Activated CD8-positive, alpha-beta memory T cell treated with anti-CD3 and anti-CD28 coated beads, Interleukin-2, amount 50 U/mL, for 4 hours (primary cell): ENCODE measurements at regions not wholly inside any gene's neighbourhood (a gene's known extent, or its start where the extent isn't known, plus 50 kb on each side); places are given as distances from the start of the nearest gene placed in this dataset.

Source experiments
- DNase-seq: peaks from one replicate; pipeline ENCODE4 v3.0.0-alpha.2; 2020

DNA sequence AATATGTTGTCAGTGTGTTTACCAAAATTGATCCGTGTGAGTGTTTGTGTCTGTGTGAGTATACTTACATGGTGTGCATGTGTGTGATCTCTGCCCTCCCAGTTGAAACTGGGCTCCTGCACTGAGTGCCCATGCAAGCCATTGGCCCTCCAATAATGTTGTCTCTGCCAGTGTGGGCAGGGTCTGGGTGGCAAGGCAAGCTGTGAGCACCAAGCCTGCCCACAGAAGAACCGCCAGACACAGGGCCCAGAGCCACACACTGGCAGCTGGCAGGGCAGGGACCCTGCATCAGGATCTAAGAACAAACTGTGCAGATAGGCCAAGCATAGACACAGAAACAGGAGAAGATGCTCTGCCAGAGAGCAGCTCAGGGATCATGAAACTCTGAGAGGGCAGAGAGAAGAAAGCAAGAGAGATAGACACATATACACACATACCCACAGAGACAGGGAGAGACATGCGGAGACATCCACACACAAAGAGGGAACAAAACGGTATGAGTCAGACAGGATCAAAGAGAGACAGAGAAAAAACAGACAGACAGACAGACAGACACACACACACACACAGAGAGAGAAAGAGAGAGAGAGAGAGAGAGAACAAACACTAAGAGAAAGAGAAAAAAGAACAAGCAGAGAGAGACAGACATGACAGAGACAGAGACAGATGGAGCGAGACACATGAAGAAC is 555.0 kb downstream of the MID1IP1 start:
- no peak for DNase-seq

DNA sequence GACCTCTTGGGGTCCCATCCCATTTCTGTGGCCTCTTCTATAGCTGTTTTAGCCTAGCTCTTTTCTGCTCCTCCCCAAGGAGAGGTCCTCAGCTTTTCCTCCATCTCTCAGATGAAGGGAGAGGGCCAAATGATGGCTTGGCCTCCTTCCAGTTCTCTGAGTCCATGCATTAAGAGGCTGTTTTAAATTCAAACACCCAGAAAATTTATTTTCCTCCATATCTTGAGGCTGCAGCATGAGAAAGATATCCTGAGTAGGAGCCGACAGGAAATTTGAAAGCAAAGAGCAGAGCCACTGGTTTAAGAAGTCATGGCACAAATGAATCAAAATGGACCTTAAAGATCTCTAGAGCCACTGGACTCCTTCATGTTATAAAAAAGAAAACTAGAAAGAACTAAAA is 558.8 kb downstream of the MID1IP1 start:
- no peak for DNase-seq

DNA sequence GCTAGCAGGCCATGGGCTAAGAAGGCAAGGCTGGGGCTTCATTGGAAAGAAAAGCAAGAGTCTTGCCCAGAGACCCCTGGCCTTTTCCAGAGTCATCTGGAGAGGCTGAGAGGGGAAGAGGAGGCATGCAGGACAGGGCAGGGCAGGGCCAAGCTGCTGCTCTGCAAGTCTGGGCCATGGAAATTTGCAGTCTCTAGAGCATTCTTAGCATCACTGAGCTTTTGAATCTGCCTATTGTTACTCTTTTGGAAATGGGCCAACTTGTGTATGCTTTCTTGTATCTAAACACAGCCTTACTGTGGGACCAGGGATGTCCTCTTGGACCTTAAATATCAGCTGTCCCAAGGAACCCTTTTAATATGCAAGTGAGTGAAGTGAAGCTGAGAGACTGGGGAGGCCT is 560.5 kb downstream of the MID1IP1 start:
- no peak for DNase-seq

DNA sequence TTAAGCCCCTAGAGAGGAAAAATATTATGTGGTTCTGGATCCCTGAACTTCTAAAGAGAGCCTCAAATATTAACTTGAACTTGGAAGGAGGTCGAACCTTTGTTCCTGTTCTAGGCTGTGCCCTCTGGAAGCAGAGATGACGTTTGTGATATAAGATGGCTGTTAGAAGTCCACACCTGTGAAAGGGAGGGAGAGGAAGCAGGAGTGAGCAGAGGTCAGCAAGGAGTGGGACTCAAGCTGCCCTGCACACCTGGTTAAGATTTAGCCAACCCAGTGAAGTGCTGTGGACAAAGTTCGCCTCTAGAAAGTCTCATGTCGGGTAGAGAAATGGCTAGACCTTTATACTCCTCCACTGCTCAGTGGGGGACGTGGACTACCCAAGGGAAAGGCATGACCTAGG is 566.2 kb downstream of the MID1IP1 start:
- DNase-seq, result no peak

DNA sequence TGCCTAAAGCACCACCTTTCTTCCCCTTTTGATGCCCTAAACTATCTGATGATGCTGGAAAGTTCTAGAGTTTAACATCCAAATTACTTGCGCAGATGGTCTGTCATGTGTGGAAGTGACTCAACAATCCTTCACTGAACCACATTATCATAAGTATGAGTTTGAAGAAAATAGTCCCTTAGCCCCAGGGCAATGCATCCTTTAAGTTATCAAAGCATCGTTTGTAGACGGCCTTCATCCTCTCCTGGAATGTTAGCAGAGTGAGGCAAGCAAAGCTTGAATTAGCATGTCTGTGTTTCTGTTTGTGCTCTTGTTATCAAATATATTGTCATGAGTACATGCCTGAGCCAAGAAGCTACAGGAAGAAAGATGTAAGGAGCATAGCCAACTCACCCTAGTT is 570.9 kb downstream of the MID1IP1 start:
- no peak for DNase-seq

DNA sequence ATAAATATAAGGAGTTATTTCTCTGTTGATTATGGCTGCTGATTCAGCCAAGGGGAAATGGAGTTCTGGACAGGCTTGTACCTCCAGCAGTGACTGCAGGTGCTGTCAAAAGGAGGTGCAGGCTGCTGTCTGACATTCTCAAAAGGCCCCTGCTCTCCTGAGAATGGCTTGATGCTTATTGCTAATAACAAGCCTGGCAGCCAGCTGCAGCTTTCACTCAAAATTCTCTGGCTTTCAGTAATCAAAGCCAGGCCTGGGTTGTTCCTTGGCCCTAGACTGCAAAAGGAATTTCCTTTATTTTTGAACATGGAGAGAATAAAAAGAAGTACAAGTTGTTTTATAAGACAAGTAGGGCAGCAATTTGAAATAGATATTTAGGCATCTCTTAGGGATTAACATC is 575.9 kb downstream of the MID1IP1 start:
- no peak for DNase-seq

DNA sequence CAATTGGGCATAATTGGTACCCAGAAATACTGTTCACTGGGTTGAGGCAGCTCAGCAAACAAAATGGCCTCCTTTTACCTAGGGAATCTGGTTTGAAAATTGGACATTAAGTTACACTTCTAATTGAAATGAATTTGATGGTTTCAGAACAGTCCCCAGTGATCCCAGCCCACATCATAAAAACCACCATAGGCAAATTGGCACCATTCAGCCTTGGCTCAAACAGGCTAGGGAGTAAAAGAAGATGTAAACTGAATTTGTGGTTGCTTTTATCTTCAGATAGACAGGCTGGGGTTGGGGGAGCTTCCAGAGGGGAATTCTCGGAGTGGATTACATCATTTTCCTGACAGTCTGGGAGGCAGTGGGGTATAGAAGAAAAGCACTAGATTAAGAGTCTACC is 576.5 kb downstream of the MID1IP1 start:
- DNase-seq, result no peak

DNA sequence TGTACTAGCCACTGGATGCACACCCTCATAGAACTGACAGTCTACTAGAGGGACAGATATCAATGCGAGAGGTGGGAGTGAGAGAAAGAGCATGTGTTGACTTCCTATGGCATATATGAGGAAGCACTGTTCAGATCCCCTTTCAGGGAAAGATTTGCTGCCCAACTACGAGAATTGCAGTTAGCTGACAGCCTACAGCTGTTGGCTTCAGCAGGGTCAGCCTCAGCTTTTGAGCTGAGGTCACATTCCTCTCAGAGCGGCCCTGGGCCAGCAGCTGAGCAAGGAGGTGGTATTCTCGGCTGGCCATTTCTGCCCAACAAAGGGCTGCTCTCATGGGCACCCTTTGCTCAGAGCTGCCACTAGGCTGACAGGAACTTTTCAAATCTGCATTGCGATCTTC is 580.2 kb downstream of the MID1IP1 start:
- no peak for DNase-seq

DNA sequence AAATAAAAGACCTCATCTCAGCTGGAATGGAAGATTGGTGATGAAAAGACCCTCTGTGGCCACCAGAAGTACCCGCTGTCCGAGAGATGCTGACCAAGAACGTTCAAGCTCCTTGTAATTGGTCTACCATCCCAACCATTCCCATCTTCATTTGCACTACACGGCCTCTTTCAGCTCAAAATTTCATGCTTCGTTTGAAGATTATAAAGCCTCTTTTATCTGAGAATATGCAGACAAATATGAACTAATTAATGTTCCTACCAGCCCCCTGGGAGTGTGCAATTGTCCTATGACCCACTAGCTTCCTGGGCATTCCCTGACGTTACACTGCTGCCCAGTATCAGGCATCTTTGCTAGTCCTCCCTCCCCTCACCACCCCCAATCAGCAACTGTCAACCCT is 583.7 kb downstream of the MID1IP1 start:
- DNase-seq, result no peak

DNA sequence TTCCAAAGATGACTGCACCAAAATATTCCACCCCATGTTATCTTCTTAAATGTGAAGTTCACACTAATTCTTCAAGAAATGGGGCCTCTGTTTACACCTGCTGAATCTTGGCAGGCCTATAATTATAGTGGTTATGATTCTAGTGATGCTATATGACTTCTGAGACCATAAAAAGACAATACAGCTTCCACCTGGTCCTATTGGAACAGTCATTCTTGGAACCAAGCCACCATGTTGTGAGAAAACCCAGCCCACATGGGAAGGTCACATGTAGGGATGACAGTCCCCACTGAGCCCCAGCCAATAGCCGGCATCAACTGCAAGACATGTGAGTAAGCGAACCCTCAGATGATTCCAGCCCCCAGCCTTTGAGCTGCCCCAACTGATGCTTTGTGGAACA is 587.5 kb downstream of the MID1IP1 start:
- DNase-seq, result no peak

DNA sequence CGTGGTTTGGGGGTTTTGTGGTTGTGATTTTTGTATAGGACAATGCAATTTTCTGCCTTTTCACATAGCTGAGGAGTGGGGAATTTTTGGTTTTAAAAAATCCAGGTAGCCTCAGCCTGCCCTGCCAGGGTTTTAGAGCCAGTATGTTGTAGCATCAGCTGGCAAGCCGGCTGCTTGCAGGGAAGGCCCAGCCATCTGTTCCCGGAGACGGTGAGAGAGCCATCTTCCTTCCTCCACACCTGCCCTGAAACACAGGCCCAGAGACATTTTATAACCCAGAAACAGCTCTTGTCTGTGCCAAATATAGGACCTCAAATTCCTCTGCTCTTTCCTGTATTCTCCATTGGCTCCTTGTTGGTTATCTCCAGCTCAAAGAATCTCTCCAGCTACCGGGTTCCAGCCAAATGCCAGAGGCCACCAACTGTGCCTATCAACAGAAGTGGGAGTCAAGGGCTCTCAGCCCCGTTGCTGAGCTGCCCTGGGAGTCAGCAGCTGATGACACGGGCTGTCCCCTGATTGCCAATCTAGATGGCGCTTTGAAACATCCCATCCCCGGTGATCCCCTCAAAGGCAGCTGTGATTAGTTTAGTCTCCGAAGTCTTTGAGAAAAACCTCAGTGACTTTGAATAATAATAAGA is 595.2 kb downstream of the MID1IP1 start:
- no peak for DNase-seq

DNA sequence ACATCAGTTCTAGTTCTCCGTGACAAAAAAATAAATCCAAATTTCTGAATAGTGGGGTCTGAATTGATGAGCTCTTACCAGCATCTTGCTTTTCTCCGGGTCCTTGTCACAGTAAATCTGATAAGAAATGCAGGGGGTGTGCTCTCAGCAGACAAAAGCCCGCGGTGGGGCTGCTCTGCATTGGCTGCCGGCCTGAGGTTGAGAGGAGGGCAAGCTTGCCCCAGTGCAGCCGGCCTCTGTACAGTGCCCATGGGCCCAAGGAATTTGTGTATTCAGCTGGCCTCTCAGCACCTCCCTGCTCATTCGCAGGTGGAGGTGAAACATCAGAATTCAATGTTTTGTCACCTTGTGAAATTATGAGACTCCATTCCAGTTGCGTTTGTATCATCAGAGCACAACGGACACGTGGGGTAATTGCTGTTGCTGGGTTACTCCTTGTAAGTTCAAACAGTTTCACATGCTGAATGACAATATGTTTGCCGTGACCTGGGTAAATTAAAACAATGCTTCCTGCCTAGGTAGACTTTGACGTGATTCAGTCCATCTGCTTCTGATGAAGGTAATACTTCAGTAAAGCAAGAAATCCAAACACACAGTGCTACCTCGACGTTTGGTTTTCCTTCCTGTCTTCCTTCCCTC is 596.4 kb downstream of the MID1IP1 start:
- no peak for DNase-seq

DNA sequence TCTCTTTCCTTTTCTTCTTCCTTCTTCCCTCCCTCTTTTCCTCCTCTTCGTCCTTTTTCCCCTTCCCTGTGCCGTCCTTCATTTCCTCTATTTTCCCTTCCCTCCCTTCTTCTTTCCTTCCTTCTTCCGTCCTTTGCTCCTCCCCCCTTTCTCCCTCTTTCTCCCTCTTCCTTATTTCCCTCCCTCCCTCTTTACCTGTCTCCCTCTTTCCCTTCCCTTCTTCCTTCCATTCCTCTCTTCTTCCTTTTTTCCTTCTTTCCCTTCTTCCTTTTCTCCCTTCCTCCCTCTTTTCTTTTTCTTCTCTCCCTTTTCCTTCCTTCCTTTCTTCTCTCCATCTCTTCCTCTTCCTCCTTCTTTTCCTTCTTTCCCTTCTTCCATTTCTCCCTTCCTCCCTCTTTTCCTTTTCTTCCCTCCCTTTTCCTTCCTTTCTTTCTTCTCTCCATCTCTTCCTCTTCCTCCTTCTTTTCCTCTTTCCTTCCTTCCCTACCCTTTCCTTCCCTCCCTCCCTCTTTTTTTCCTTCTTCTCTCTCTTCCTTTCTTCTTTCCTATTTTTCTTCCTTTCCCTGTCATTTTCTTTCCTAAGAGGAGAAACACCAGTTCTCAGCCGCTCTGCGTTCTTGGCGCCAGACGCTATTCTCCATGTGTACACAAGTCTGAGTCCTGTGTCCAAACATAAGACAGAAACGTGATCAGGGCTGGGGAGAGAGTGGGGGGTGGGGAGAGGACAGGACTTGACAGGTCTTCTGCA is 597.1 kb downstream of the MID1IP1 start:
- DNase-seq, result no peak

DNA sequence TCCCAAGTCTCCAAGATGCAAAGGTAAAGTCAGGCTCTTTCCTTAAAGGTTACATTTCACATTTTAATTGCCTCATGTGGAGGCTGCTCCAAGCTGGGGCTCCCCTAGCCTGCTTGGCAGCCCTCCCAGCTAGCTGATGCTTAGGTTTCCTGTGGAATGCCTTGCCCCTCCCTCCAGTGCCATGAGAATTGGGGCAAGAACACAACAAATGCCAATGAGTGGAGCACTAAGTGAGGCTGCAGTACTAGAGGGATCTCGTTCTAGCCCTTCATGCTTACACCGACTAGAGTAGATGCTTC is 597.7 kb downstream of the MID1IP1 start:
- no peak for DNase-seq

DNA sequence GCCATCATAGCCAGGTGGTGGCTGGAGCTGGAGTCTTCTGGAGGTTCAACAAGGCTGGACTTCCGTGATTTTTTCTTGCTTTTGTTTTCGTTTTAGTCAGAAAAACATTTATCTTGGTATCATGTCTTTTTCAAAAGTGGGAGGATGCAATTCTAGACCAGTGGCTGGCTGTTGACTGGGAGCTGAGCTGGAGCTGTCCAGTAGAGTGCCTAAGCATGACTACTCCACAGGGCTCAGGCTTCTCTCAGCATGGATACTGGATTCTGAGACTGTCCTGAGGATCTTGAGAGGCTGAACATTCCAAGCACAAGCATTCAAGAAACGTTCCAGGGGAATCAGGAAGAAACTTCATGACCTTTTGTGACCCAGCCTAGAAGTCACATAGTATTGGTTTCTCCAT is 598.1 kb downstream of the MID1IP1 start:
- DNase-seq, result no peak

DNA sequence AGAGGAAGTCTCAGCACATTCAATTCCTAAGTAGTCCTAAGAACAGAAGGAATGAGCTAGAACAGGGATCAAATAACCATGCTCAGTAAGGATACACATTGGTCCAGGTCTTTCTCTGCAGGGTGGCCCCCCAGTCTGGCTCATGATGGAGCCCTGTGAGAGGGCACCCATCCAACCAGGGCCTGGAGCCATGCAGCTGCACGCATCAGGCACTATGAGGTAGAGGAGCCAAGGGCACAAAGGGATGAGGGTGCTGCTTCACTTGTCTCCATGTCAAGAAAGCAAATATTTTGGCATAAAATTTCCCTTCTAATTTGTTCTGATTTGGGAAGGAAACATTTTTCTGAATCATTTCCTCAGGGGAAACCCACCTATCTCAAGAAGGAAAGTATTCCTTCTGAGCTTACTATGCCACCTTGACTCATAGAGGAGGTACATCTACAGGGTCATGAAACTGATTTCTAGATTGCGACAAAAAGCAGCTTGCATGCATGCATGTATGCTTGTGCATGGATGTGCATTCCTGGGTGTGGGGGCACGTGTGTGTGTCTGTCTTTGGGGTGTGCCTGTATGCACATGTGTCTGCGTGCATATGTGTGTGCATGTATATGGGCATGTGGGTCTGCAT is 600.3 kb downstream of the MID1IP1 start:
- no peak for DNase-seq

DNA sequence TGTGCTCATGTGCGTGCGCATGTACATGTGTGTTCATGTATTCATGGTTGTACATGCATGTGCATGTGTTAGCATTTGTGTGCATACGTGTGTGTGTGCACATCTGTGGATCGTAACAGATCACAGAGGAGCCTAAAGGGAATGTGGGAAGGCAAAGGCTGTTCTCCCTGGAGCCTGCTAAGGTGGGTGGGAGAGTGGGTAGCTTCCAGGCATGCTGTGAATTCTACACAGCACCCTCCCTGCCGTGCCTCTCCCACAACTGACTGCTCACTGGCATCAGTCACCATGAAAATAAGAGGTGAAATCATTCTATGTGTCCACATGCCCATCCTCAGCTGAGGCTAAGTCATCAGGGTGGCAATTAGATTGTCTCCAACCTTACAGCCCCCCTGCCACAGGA is 600.9 kb downstream of the MID1IP1 start:
- DNase-seq, result no peak

DNA sequence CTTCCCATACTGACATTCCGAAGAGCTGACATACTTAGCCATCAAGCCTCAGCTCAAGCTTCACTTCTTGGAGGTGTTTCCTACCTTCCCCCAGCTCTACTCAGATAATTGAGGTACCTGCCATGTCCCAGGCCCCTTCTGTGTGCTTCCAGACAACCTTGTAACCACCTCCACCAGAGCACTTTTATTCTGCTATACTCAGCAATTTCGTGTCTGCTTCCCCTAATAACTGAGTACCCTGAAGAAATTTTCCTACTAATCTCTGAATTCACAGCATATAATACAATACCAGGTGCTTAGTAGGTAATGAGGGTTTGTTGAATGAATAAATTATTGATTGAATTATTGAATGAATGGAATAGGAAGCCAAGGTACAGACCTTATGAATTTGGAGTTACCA is 605.5 kb downstream of the MID1IP1 start:
- no peak for DNase-seq

DNA sequence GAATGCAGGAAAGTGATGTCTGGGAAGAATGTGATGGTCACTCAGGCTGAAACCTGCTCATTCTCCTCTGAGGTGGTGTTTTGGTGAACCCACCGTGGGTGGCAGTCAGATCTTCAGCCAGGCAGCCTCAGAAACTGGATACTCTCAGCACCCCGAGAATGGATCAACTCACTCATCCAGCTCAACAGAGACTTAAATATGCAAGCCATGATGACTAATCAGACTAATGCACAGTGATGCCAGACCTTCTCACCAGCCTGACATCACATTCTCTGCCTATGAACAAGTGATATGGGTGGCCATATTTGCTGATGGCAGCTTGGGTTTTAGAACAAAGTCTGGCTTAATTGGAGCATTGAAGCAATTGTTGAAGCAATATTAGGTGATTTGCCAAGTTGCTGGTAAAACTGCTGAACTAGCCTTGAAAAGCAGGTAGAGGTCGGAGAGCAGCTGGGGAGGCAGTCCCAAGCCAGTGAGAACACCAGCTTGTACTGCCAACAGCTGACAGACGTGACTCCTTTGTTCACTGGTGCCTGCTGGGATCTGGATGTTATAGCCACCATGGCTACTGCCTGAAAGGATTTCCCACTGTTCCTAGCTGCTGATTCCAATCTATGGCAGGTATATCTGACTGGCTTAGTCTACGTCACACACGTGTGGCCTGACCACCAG is 608.1 kb downstream of the MID1IP1 start:
- DNase-seq, result no peak

DNA sequence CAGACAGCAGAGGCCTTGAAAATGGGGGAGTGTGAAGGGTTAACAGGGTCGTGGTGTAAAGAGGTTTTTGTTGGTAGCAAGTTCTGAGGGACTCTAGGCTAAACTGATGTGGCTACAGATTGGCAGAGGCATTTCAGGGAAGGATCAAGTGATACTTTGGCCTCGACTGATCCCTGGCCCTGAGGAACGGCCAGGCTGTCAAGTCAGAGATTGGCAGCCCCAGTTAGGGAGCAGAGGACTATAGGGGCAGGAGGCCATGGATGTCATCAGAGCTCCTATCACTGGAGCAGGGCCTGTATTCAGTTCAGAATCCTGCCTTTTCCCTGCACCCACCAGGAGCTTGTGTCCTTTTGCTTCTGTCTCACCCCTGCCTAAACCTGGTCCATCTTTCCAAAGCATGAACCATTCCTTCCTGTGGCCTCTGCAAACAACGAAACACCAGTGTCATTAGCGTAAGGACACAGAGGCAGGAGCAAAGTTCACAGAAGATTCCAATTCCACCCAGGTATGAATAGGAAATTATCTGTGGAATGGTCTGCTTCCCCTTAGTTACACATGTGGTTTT is 613.1 kb downstream of the MID1IP1 start:
- DNase-seq, result no peak

DNA sequence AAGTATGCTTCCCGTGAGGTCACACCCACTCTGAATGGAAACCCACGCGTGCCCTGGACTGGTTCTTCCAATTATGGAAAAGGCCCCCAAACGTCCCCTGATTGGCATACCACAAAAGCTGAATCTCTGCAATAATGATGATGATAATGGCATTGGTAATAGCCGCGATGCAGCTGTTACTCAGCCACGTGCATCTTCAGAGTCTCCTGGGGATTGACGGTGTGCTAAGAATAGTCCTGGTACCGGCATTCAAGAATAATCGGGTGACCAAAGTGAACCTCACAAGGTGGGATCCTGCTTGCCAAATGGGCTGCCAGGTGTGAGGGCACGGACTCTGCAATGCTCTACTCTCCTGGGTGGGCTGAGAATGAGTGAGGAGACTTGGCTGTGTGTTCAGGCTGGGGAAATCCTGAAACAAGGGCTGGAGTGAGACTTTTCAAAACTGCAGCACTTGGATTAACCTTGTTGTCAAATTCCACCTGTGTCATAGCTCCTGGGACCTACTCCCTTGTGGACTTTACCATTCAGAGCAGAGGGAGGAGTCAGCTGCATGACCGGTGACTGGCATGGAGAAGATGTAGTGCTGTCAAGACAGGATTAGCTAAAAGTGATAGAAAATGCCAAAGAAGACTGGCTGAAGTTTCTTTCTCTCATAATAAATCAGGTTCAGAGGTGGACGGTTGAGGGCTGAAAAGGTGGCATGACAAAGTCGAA is 615.4 kb downstream of the MID1IP1 start:
- DNase-seq, result no peak

DNA sequence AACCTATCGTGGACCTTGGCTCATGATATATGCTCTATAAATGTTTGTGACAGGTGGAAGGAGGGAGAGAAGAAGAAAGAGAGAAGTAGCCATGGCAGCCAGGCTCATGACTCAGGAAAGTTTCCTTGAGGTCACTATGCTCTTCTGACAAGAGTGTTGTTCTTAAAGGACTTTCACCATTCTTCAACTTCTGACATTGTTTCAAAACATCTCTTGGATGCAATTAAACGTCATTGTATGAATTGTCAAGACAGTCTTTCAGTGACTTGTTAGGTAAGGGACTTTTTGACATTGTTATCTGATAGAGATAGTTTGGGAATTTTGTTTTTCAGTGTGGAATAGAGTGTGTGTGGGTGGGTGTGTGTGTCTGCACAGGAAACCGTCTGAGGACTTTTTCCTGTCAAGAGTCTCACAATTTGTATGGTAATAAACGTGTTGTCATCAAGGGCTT is 617.0 kb downstream of the MID1IP1 start:
- DNase-seq, result no peak
